Spleen (tissue), 11 donors: ENCODE measurements at regions not wholly inside any gene's neighbourhood (a gene's known extent, or its start where the extent isn't known, plus 50 kb on each side); places are given as distances from the start of the nearest gene placed in this dataset.

Source experiments
- DNase-seq: peaks from one replicate; pipeline ENCODE4 v3.0.0-alpha.2; 2020
- H3K27ac ChIP-seq, 8 donors: fragments of 200-600 bp; sonication (generic) in 7 of 8; 1 replicate in 4 of 8; 2 replicates in 4 of 8; pipeline versions ENCODE4 v1.5.0 to v1.8.0; 2016 to 2021; ENCODE audit warnings: inconsistent platforms in 4 of 8, mild to moderate bottlenecking in 4 of 8, moderate library complexity in 1 of 8
- H3K27me3 ChIP-seq, 7 donors: fragments of 200-600 bp; sonication (generic) in 6 of 7; replicated peaks in 1 of 7; 1 replicate in 4 of 7; 2 replicates in 3 of 7; pipeline versions ENCODE4 v1.5.0 to v1.8.0; 2016 to 2021; ENCODE audit warnings: inconsistent platforms in 3 of 7, mild to moderate bottlenecking in 1 of 7
- H3K36me3 ChIP-seq, 6 donors: fragments of 200-600 bp; sonication (generic) in 5 of 6; 1 replicate in 4 of 6; 2 replicates in 2 of 6; pipeline versions ENCODE4 v1.5.0 to v1.8.0; 2016 to 2021; ENCODE audit warnings: inconsistent platforms in 2 of 6
- H3K4me1 ChIP-seq, 6 donors: fragments of 200-600 bp; sonication (generic) in 5 of 6; 1 replicate in 3 of 6; 2 replicates in 3 of 6; pipeline versions ENCODE4 v1.5.0 to v1.8.0; 2016 to 2021; ENCODE audit warnings: inconsistent platforms in 3 of 6
- H3K4me3 ChIP-seq, 8 donors: fragments of 200-600 bp; sonication (generic) in 7 of 8; 1 replicate in 4 of 8; 2 replicates in 4 of 8; pipeline versions ENCODE4 v1.5.0 to v1.8.0; 2016 to 2021; ENCODE audit warnings: inconsistent platforms in 4 of 8, mild to moderate bottlenecking in 4 of 8, moderate library complexity in 2 of 8
- H3K9me3 ChIP-seq, 8 donors: fragments of 200-600 bp; sonication (generic) in 7 of 8; 1 replicate in 4 of 8; 2 replicates in 4 of 8; pipeline versions ENCODE4 v1.5.0 to v1.8.0; 2016 to 2021; ENCODE audit warnings: inconsistent platforms in 4 of 8
- POLR2A ChIP-seq, 3 donors: fragments of 450-650 bp; IDR thresholded peaks; one replicate each; pipeline ENCODE4 v1.5.1; 2017; ENCODE audit warnings: antibody characterized with exemption in 3 of 3, mild to moderate bottlenecking in 1 of 3
- POLR2AphosphoS5 ChIP-seq, 3 donors: sonication (generic); formaldehyde crosslinking; IDR thresholded peaks; one replicate each; pipeline ENCODE4 v1.5.1; 2017; ENCODE audit warnings: antibody characterized with exemption in 3 of 3
- WGBS, 5 donors: extraction: QIAGEN DNeasy Blood & Tissue Kit in 3 of 5; methylation state at CpG; one replicate each; pipeline versions ENCODE4 v1.1.5 to v1.1.7; 2013 to 2018; 5-methylcytosine and 5-hydroxymethylcytosine counted together
- intact Hi-C: fragments of 100-400 bp; cut with DNase I; formaldehyde crosslinking; loops from one replicate; pipeline ENCODE4 v1.15.0; 2023; ENCODE audit warnings: low total_unique reads
- TF ChIP-seq, protein P1 (sequence below), 11 experiments: fragments of 200-600 bp in 7 of 11; fragments of 450-650 bp in 4 of 11; sonication (generic) in 4 of 11; IDR thresholded peaks in 8 of 11; conservative IDR thresholded peaks in 3 of 11; 1 replicate in 7 of 11; 2 replicates in 4 of 11; pipeline versions ENCODE4 v1.4.0 to v1.8.0; 2016 to 2021; ENCODE audit warnings: antibody characterized with exemption in 11 of 11, inconsistent platforms in 4 of 11, mild to moderate bottlenecking in 1 of 11
- donor health status: healthy with polysubstance abuse.
- donor health status: DM: no; HTN: no; CAD: no; lungs with moderate emphysema.
- donor health status: DM: no; HTN: no; CAD: no.
- donor health status: Bipolar disorder and iron deficiency.
- donor health status: healthy.
- donor health status: DM: no; HTN: no; CAD: no.
- donor health status: DM: yes; HTN: yes; CAD: no.

DNA sequence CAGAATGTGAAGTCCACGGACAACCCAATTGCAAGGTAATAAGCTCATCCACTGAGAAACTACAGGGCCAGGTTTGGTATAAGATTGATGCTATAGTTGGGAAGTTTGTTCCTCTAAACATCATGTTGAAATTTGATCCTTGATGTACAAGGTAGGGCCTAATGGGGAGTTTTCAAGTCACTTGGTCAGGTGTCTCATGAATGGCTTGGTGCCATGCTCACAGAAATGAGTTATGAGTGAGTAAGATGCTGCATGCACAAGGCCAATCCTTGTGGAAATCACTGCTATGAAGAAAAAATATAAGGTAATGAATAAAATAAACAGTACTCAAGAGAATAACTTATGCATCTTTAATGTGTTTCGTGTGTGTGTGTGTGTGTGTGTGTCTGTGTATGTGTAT lies 1891.2 kb downstream of the NCAM2 start:
- Histone ChIP-seq H3K4me3 (no peak overlapping the region), H3K4me1 (no peaks in the 10 kb centered on the region), H3K27me3 (no peaks in the 10 kb centered on the region), H3K27ac (no peak overlapping the region), H3K36me3 (no peaks in the 10 kb centered on the region), H3K9me3 (no peaks in the 10 kb centered on the region)
- intact Hi-C loops: no loop called here
- TF ChIP-seq POLR2A (IDR thresholded peaks at IDR 0.05) (no peak), POLR2AphosphoS5 (IDR thresholded peaks at IDR 0.05) (no peak)
- TF ChIP-seq, protein P1, sequence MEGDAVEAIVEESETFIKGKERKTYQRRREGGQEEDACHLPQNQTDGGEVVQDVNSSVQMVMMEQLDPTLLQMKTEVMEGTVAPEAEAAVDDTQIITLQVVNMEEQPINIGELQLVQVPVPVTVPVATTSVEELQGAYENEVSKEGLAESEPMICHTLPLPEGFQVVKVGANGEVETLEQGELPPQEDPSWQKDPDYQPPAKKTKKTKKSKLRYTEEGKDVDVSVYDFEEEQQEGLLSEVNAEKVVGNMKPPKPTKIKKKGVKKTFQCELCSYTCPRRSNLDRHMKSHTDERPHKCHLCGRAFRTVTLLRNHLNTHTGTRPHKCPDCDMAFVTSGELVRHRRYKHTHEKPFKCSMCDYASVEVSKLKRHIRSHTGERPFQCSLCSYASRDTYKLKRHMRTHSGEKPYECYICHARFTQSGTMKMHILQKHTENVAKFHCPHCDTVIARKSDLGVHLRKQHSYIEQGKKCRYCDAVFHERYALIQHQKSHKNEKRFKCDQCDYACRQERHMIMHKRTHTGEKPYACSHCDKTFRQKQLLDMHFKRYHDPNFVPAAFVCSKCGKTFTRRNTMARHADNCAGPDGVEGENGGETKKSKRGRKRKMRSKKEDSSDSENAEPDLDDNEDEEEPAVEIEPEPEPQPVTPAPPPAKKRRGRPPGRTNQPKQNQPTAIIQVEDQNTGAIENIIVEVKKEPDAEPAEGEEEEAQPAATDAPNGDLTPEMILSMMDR (IDR thresholded peaks at IDR 0.05 in 8 of 11, conservative IDR thresholded peaks at IDR 0.05 in 3 of 11): no peak
- DNase-seq: no peak
- 58 to 89% (median 71%) methylated on average over 2 of the region's 2 CpGs for WGBS, 5 donors

DNA sequence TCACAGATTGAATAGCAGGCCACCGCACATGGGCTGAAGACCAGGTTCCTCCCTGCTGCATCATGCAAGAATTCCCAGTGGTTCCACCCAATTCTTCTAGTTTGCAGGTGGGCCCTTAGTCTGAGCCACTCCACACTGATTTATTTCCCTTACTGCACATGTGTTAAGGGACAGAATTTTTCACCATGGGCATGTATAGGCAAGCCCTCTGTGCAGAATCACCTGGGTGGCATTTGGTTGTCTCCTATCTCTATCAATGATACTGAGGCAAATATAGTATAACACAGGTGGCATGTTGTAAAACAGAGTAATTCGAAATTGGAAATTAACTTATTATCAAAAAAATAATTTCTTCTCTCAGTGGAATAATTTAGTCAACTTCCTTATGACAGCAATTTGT lies 1892.4 kb downstream of the NCAM2 start:
- intact Hi-C loops: no loop called here
- TF ChIP-seq, protein P1 (IDR thresholded peaks at IDR 0.05 in 8 of 11, conservative IDR thresholded peaks at IDR 0.05 in 3 of 11): no peak
- no peak for TF ChIP-seq POLR2AphosphoS5 (IDR thresholded peaks at IDR 0.05)
- TF ChIP-seq POLR2A (IDR thresholded peaks at IDR 0.05): no peak
- 74 to 89% (median 79%) methylated on average over 2 of the region's 2 CpGs for WGBS, 5 donors
- Histone ChIP-seq H3K4me3 (no peak overlapping the region), H3K27me3 (no peaks in the 10 kb centered on the region), H3K27ac (no peak overlapping the region), H3K36me3 (no peaks in the 10 kb centered on the region), H3K4me1 (no peaks in the 10 kb centered on the region), H3K9me3 (no peaks in the 10 kb centered on the region)
- DNase-seq: no peak

DNA sequence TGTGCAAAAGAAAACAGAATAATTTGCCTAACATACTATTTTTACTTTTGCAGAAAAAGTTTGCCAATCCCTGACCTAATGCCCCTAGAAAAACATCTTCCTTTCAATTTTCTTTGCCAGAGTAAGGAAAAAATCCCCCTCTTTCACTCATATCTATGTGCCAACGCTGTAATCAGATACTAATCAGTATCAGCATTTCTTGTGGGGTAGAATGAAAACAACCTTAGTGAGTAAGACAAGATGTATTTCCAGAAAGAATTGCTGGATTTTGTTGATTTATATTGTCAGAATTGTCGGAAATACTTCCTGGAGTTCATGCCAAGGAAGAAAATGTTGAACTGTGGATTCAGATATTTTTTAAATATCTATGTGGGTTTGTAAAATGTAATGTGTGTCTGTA lies 1893.8 kb downstream of the NCAM2 start:
- Histone ChIP-seq H3K9me3 (no peaks in the 10 kb centered on the region), H3K36me3 (no peaks in the 10 kb centered on the region), H3K4me3 (no peak overlapping the region), H3K4me1 (no peaks in the 10 kb centered on the region), H3K27me3 (no peaks in the 10 kb centered on the region), H3K27ac (no peak overlapping the region)
- WGBS, 5 donors: 41 to 61% (median 54%) methylated on average over 2 of the region's 2 CpGs
- TF ChIP-seq POLR2A (IDR thresholded peaks at IDR 0.05) (no peak), POLR2AphosphoS5 (IDR thresholded peaks at IDR 0.05) (no peak)
- TF ChIP-seq, protein P1 (IDR thresholded peaks at IDR 0.05 in 8 of 11, conservative IDR thresholded peaks at IDR 0.05 in 3 of 11): no peak
- no peak for DNase-seq
- intact Hi-C loops: no loop called here

DNA sequence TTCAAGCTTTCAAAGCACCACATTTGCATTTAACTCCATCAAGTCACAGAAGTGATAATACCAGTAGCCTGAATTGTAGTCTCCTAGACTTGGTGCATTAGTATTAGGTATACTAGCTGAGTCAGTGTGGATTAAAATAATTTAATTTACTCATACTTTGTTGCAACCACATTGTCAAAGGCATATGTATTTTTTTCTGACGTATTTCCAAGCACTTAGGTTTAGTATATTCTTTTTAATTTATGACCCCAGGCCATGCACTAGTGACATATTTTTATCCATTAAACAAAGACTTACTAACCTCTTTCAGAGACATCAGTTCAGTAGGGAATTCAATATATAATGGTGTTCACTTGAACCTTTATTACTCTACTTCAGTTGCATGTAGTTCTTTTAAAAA lies 1894.5 kb downstream of the NCAM2 start:
- no peak overlapping the region for H3K4me3 ChIP-seq
- no peak overlapping the region for H3K27ac ChIP-seq
- no peaks in the 10 kb centered on the region for H3K4me1 ChIP-seq
- no peaks in the 10 kb centered on the region for H3K9me3 ChIP-seq
- no peak for DNase-seq
- no peaks in the 10 kb centered on the region for H3K27me3 ChIP-seq
- TF ChIP-seq, protein P1 (IDR thresholded peaks at IDR 0.05 in 8 of 11, conservative IDR thresholded peaks at IDR 0.05 in 3 of 11): no peak
- TF ChIP-seq POLR2A (IDR thresholded peaks at IDR 0.05) (no peak), POLR2AphosphoS5 (IDR thresholded peaks at IDR 0.05) (no peak)
- H3K36me3 ChIP-seq: no peaks in the 10 kb centered on the region
- WGBS, 5 donors: 78 to 90% (median 83%) methylated on average over 1 of the region's 1 CpG
- intact Hi-C loops: no loop called here
